ENCODE measurements at regions not wholly inside any gene's neighbourhood (a gene's known extent, or its start where the extent isn't known, plus 50 kb on each side); places are given as distances from the start of the nearest gene placed in this dataset.

DNA sequence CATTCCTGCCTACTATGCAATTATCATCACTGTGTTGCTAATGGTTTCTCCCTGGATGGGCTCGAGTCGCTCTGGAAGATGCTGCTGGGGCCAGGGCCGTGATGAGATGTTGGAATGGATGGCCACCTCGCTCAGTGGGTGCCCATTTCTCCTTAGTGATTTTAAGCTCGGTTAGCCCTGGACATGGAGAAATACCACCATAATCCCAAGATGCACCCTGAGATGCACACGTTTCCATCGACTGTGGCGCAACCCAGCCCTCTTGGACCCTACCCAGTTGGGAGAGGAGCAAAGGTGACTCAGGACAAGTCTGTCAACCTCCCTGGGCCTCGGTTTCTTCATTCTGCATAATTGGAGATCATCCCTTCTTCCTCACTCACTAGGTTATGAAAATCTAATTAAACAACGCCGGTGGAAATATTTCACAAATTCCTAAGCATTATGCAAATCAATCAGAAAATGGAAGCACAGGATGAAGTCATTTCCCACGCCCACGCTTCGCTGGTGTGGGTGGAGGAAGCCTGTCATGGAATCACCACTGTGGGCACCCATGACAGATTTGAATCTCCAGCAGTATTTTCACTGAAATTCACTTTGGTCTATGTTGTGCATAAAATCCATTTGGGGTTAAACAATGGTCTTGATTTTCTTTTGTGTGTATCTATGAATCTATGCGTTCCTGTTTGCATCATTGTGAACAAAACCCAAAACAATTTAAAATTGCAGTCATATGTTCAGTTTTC lies 195.2 kb downstream of the AXIN2 start:
- DNase-seq (ENCODE audit: low read depth in 2 of 2) = peak; percentile 56 to 63

DNA sequence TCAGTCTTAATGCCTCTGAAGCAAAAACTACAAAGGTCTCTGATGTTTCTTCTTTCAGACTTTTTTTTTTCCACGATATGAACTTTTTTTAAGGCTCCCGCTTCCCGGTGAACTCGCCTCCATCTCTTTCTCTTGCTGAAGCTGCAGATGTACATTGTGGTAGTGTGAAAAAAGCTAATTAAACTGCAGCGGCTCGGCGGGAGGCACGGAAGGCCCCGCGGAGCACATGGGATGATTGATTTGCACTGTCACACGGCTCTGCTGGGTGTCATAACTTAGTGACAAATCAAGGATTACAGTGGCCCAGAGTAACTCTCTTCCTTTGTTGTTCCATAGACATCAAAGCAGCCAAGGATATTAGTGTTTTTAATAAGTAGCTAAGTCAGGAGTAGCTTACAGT lies 196.3 kb downstream of the AXIN2 start:
- no peak for DNase-seq (ENCODE audit: low read depth in 2 of 2)

- DNase-seq (ENCODE audit: low read depth in 2 of 2) = no peak
Measured at GRCh38 chr17:65364438-65364837, 197.0 kb downstream of the AXIN2 start.

GRCh38 chr17:65362826-65363225 lies 198.6 kb downstream of the AXIN2 start:
- no peak for DNase-seq (ENCODE audit: low read depth in 2 of 2)

GRCh38 chr17:65360961-65361552 lies 200.4 kb downstream of the AXIN2 start:
- no peak for DNase-seq (ENCODE audit: low read depth in 2 of 2)

- no peak for DNase-seq (ENCODE audit: low read depth in 2 of 2)
Measured at GRCh38 chr17:65359016-65359415, 202.4 kb downstream of the AXIN2 start.

- no peak for DNase-seq (ENCODE audit: low read depth in 2 of 2)
Measured at GRCh38 chr17:65356536-65356935, 204.9 kb downstream of the AXIN2 start.

GRCh38 chr17:65355246-65355645 lies 206.2 kb downstream of the AXIN2 start:
- no peak for DNase-seq (ENCODE audit: low read depth in 2 of 2)

GRCh38 chr17:65349916-65350315 lies 211.5 kb downstream of the AXIN2 start:
- no peak for DNase-seq (ENCODE audit: low read depth in 2 of 2)

GRCh38 chr17:65346166-65346565 lies 209.0 kb downstream of the RGS9 start:
- DNase-seq (ENCODE audit: low read depth in 2 of 2) = no peak

DNA sequence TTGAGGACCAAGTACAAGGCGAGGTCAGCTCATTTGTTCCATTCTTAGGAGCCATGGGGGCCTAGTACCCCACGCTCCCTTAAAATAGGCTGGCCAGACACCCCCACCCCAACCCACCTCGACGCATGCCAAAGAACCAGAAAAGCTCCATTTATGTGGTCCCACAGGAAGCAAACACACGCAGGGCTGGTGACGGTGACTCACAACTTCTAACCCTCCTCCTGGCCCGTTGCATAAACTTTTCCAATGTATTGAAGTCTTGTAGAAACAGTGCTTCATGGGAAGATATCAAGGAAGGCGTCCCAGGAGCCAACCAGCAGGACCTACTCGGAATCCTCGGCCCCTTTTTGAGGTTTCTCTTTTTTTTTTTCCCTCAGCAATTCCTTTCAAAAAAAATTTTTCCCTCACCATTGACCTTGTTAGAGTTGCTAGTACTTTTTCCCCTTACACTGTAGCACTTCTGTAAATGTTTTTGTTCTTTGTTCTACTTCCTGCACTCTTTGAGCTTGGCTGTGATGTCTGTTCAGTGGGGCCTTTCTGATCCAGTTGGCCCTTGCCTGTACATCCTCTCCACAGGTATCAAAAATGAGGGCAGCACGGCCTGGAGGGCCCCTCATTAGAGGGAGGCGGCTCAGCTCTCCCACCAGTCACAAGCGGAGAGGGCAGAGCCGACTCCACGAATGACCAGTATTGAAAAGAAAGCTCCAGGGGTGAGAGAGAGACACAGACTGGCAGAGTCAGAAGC lies 208.3 kb downstream of the RGS9 start:
- DNase-seq (ENCODE audit: low read depth in 2 of 2) = peak; percentile 11 to 28

GRCh38 chr17:65340401-65340800 lies 203.2 kb downstream of the RGS9 start:
- DNase-seq (ENCODE audit: low read depth in 2 of 2) = no peak

DNA sequence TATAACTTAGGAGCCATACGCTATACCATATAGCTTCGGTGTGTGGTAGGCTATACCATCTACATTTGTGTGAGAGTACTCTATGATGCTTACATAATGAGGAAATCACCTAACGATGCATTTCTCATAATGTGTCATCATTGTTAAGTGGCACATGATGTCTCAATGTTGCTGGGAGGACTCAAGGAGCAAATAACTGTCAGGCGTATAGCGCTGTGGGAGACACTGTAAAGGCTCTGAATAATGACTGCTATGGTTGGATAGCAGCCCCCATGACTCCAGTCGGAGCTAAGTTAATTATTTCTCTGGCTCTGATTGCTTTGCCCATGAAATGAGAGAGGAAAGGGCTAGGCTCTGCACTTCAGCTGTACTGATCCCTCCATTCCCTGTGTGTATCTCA lies 197.2 kb downstream of the RGS9 start:
- DNase-seq (ENCODE audit: low read depth in 2 of 2) = no peak

- no peak for DNase-seq (ENCODE audit: low read depth in 2 of 2)
Measured at GRCh38 chr17:65332779-65333178, 195.6 kb downstream of the RGS9 start.

- no peak for DNase-seq (ENCODE audit: low read depth in 2 of 2)
Measured at GRCh38 chr17:65332375-65332774, 195.2 kb downstream of the RGS9 start.

DNA sequence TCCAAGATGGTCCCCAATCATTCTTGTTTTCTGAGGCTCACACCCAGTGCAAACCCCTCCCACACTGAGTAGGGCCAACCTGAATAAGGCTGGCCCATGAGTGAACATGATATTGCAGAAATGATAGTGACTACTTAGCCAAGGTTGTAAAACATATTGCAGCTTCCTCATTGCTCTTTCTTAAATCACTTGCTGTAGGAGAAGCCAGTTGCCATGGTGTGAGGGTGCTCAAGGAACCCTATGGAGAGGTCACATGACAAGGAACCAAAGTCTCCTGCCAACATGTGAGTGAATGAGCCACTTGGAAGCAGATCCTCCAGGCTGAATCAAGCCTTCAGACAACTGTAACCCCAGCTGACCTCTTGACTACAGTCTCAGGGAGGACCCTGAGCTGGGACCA lies 191.4 kb downstream of the RGS9 start:
- DNase-seq (ENCODE audit: low read depth in 2 of 2) = no peak

DNA sequence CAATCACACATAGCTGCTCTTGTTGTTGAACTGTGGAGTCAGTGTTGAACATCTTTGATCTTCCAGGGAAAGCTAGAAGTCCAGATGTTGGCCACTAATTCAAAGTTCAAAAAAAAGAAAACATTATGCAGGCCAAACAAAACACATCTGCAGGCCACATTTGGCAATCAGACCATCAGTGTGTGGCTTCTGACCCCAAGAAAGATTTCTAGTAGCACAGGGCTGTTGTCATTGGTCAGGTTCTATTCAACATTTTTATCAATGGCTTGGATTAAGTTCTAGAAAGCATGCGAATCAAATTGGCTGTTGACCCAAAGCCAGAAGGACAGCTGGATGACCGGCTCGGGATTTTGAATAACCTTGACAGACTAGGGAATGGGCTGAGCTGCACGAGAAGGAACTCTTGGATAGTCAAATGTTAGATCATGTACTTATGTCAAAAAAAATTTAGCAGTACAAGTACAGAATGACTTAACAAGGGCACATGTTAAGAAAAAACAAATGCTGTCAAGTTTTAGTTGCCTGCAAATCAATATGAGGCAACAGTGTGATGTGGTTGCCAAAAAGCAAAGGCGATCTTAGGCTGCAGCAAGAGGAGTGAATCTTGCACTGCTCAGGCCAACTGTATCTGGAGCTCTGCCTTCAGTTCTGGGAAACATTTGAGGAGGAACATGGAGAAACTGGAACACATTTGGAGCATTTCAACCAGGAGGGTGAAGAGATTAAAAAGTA lies 187.6 kb downstream of the RGS9 start:
- no peak for DNase-seq (ENCODE audit: low read depth in 2 of 2)

- DNase-seq (ENCODE audit: low read depth in 2 of 2) = no peak
Measured at GRCh38 chr17:65323049-65323448, 185.9 kb downstream of the RGS9 start.

GRCh38 chr17:65320820-65321219 lies 183.7 kb downstream of the RGS9 start:
- DNase-seq (ENCODE audit: low read depth in 2 of 2) = no peak

- DNase-seq (ENCODE audit: low read depth in 2 of 2) = no peak
Measured at GRCh38 chr17:65314212-65314611, 177.0 kb downstream of the RGS9 start.

GRCh38 chr17:65312718-65313377 lies 175.7 kb downstream of the RGS9 start:
- no peak for DNase-seq (ENCODE audit: low read depth in 2 of 2)

DNA sequence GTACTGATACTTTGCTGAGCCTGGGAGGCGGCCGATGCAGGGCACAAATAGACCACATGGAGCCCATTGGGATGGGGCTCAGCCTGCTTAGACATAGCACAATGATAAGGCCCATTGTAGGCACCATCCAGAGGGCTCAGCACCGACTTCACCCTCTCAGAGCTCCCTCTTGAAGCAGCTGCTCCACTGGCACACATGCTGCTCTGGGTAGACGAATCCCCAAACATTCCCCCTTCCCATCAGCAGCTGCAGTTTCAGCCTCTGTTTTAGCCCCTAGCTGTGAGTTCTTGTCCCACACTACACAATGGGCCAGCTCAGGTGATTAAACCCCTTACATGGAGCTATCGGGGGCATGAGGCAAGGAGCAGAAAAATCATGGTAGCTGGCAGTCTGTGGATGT lies 174.1 kb downstream of the RGS9 start:
- no peak for DNase-seq (ENCODE audit: low read depth in 2 of 2)
